CD14-positive monocyte (primary cell): ENCODE measurements at regions not wholly inside any gene's neighbourhood (a gene's known extent, or its start where the extent isn't known, plus 50 kb on each side); places are given as distances from the start of the nearest gene placed in this dataset.
A peak's percentile ranks its signal among the peaks of the same experiment; 100 is the strongest.
"Not testable (repeated sequence)": the region's sequence is repeated elsewhere in the genome, so short reads cannot be mapped to it uniquely, and the experiment has no call there.

Source experiments
- DNase-seq, 3 donors: peaks; one replicate each; pipeline ENCODE4 v3.0.0-alpha.2; 2011 to 2022
- H2AFZ ChIP-seq: 2 replicates; pipeline ENCODE4 v1.6.0; 2012; ENCODE audit warnings: mild to moderate bottlenecking, low read depth, low read length, inconsistent platforms; ENCODE audit not compliant: insufficient read depth, poor library complexity, severe bottlenecking
- H3K27ac ChIP-seq, 2 donors: 1 replicate in 1 of 2; 2 replicates in 1 of 2; pipeline ENCODE4 v1.5.1; 2012 to 2013; ENCODE audit warnings: low read length in 2 of 2, control low read depth in 1 of 2, inconsistent platforms in 1 of 2, low read depth in 1 of 2, mild to moderate bottlenecking in 1 of 2
- H3K27me3 ChIP-seq, 2 donors: one replicate each; pipeline versions ENCODE4 v1.6.0 to v1.6.1; 2011 to 2013; ENCODE audit warnings: low read length in 2 of 2; ENCODE audit not compliant: control insufficient read depth in 2 of 2, insufficient read depth in 2 of 2
- H3K36me3 ChIP-seq, 2 donors: replicated peaks in 1 of 2; 1 replicate in 1 of 2; 2 replicates in 1 of 2; pipeline versions ENCODE4 v1.5.1 to v1.6.1; 2012 to 2013; ENCODE audit warnings: low read length in 2 of 2, control low read depth in 1 of 2, inconsistent platforms in 1 of 2, mild to moderate bottlenecking in 1 of 2; ENCODE audit not compliant: insufficient read depth in 2 of 2, control insufficient read depth in 1 of 2
- H3K4me1 ChIP-seq, 2 donors: 1 replicate in 1 of 2; 2 replicates in 1 of 2; pipeline versions ENCODE4 v1.5.1 to v1.6.1; 2012 to 2013; ENCODE audit warnings: low read length in 2 of 2, control low read depth in 1 of 2, inconsistent platforms in 1 of 2, mild to moderate bottlenecking in 1 of 2, moderate library complexity in 1 of 2; ENCODE audit not compliant: insufficient read depth in 2 of 2, control insufficient read depth in 1 of 2
- H3K4me2 ChIP-seq: replicated peaks from 2 replicates; pipeline ENCODE3; 2012; ENCODE audit warnings: low read length, moderate library complexity, mild to moderate bottlenecking; ENCODE audit not compliant: poor library complexity, severe bottlenecking; ENCODE audit errors: extremely low read depth
- H3K4me3 ChIP-seq, 3 experiments: fragments of 200-600 bp in 1 of 3; sonication (generic) in 1 of 3; replicated peaks in 1 of 3; 1 replicate in 2 of 3; 2 replicates in 1 of 3; pipeline ENCODE4 v1.5.1; 2011 to 2013; ENCODE audit warnings: low read length in 3 of 3, mild to moderate bottlenecking in 3 of 3, control low read depth in 2 of 3, low read depth in 2 of 3, inconsistent platforms in 1 of 3, moderate library complexity in 1 of 3
- H3K79me2 ChIP-seq: 2 replicates; pipeline ENCODE4 v1.6.0; 2012; ENCODE audit warnings: mild to moderate bottlenecking, control low read depth, inconsistent platforms, low read length, moderate library complexity; ENCODE audit not compliant: insufficient read depth
- H3K9ac ChIP-seq: 2 replicates; pipeline ENCODE4 v1.6.0; 2017; ENCODE audit warnings: low read length, mild to moderate bottlenecking; ENCODE audit not compliant: insufficient read depth, poor library complexity, severe bottlenecking
- H3K9me3 ChIP-seq, 2 donors: replicated peaks in 1 of 2; 1 replicate in 1 of 2; 2 replicates in 1 of 2; pipeline versions ENCODE4 v1.5.1 to v1.6.1; 2012 to 2013; ENCODE audit warnings: low read length in 2 of 2, control low read depth in 1 of 2; ENCODE audit not compliant: control insufficient read depth in 1 of 2, insufficient read depth in 1 of 2
- H4K20me1 ChIP-seq: 2 replicates; pipeline ENCODE4 v1.6.0; 2012; ENCODE audit warnings: mild to moderate bottlenecking, low read length, control low read depth, moderate library complexity; ENCODE audit not compliant: insufficient read depth
- H3K27ac Mint-ChIP-seq, 7 donors: one replicate each; pipeline ENCODE4 v1.8.0; 2020; ENCODE audit warnings: mild to moderate bottlenecking in 7 of 7, mixed read lengths in 7 of 7, moderate library complexity in 6 of 7, inconsistent platforms in 2 of 7
- H3K27me3 Mint-ChIP-seq, 3 donors: one replicate each; pipeline ENCODE4 v1.8.0; 2021 to 2022; ENCODE audit warnings: low read depth in 3 of 3, mild to moderate bottlenecking in 3 of 3, mixed read lengths in 3 of 3, moderate library complexity in 3 of 3, inconsistent platforms in 1 of 3
- H3K36me3 Mint-ChIP-seq, 2 donors: one replicate each; pipeline ENCODE4 v1.8.0; 2020; ENCODE audit warnings: mixed read lengths in 2 of 2, inconsistent platforms in 1 of 2, mild to moderate bottlenecking in 1 of 2
- H3K4me1 Mint-ChIP-seq: one replicate; pipeline ENCODE4 v1.8.0; 2020; ENCODE audit warnings: mild to moderate bottlenecking, mixed read lengths
- H3K4me3 Mint-ChIP-seq, 2 donors: one replicate each; pipeline ENCODE4 v1.8.0; 2020; ENCODE audit warnings: mild to moderate bottlenecking in 2 of 2, mixed read lengths in 2 of 2, moderate library complexity in 1 of 2
- H3K9me3 Mint-ChIP-seq, 7 donors: one replicate each; pipeline ENCODE4 v1.8.0; 2020 to 2022; ENCODE audit warnings: mixed read lengths in 7 of 7, mild to moderate bottlenecking in 6 of 7, moderate library complexity in 6 of 7, inconsistent platforms in 2 of 7
- CTCF ChIP-seq: fragments of 200-600 bp; IDR thresholded peaks from one replicate; pipeline ENCODE4 v1.8.0; 2022; ENCODE audit warnings: antibody characterized with exemption, mild to moderate bottlenecking
- WGBS: methylation state at CpG from one replicate; pipeline ENCODE4 v1.1.5; 2013; ENCODE audit warnings: missing lambda C conversion rate; ENCODE audit not compliant: insufficient coverage; 5-methylcytosine and 5-hydroxymethylcytosine counted together
- intact Hi-C, 2 donors: fragments of 100-400 bp; cut with micrococcal nuclease; formaldehyde crosslinking; loops; one replicate each; pipeline versions ENCODE4 v1.15.0 to v1.15.1; 2023

GRCh38 chr1:228635304-228635703 lies 100.0 kb upstream of the RHOU start:
- H2AFZ ChIP-seq, H3K4me1 ChIP-seq, H3K9ac ChIP-seq, H3K4me1 Mint-ChIP-seq, H3K4me3 Mint-ChIP-seq, H3K79me2 ChIP-seq, H3K36me3 Mint-ChIP-seq, DNase-seq, H3K36me3 ChIP-seq, H3K9me3 Mint-ChIP-seq, H3K27ac Mint-ChIP-seq, H3K9me3 ChIP-seq, intact Hi-C loops, H3K27ac ChIP-seq, H4K20me1 ChIP-seq, H3K27me3 ChIP-seq, H3K27me3 Mint-ChIP-seq: not testable (repeated sequence)
- Histone ChIP-seq H3K4me2 (peak overlapping the region; percentile 39), H3K4me3 (peak overlapping the region in 2 of 3 experiments; percentile 14 to 50)
- WGBS, result 66% methylated on average over 11 of the region's 40 CpGs

- H3K4me2 ChIP-seq, intact Hi-C loops, H3K4me1 ChIP-seq, DNase-seq, H3K4me3 ChIP-seq, H3K27ac Mint-ChIP-seq, H3K36me3 ChIP-seq, H3K9me3 ChIP-seq, H3K27me3 Mint-ChIP-seq, H3K27ac ChIP-seq, H4K20me1 ChIP-seq, H3K9me3 Mint-ChIP-seq, H3K9ac ChIP-seq, H3K4me1 Mint-ChIP-seq, H3K79me2 ChIP-seq, H3K36me3 Mint-ChIP-seq, H3K27me3 ChIP-seq, H2AFZ ChIP-seq: not testable (repeated sequence)
- no CpG with 5 or more reads among the region's 39 CpGs for WGBS
- H3K4me3 Mint-ChIP-seq, result peak overlapping the region in 1 of 2 donors; percentile 45
Measured at GRCh38 chr1:228637529-228637928, 97.8 kb upstream of the RHOU start.

- Histone ChIP-seq H2AFZ (peak overlapping the region; percentile 77), H4K20me1 (no peaks in the 10 kb centered on the region), H3K27ac (no peak overlapping the region), H3K4me1 (peaks cover 20 to 21% of the 10 kb centered on the region in 2 donors), H3K4me2 (peak overlapping the region; percentile 90), H3K79me2 (no peaks in the 10 kb centered on the region), H3K9me3 (peaks cover 10 to 29% of the 10 kb centered on the region in 2 donors), H3K4me3 (peak overlapping the region; percentile 38 to 75 (median 48)), H3K9ac (no peak overlapping the region), H3K27me3 (peaks cover 52 to 55% of the 10 kb centered on the region in 2 donors), H3K36me3 (no peaks in the 10 kb centered on the region)
- WGBS, result 1% methylated on average over 37 of the region's 49 CpGs
- DNase-seq, result peak; percentile 40 to 70 (median 41)
- peaks cover 28% of the 10 kb centered on the region for H3K4me1 Mint-ChIP-seq
- peaks cover 48 to 56% (median 50%) of the 10 kb centered on the region in 3 donors for H3K27me3 Mint-ChIP-seq
- peak overlapping the region in 2 of 7 donors; percentile 32 to 80 for H3K27ac Mint-ChIP-seq
- intact Hi-C loops, result no loop called here
- TF ChIP-seq CTCF, result no peak
- H3K4me3 Mint-ChIP-seq, result peak overlapping the region; percentile 92 to 100
- peaks cover 0 to 24% (median 17%) of the 10 kb centered on the region in 7 donors for H3K9me3 Mint-ChIP-seq
- H3K36me3 Mint-ChIP-seq, result peaks cover 20 to 29% of the 10 kb centered on the region in 2 donors
Measured at GRCh38 chr1:228646717-228647522, 88.4 kb upstream of the RHOU start.
